BLaER1 treated with 17β-estradiol and CSF1 and Interleukin-3, amounts not matched to agents 10 nM and 100 nM (cell line): ENCODE measurements at regions not wholly inside any gene's neighbourhood (a gene's known extent, or its start where the extent isn't known, plus 50 kb on each side); places are given as distances from the start of the nearest gene placed in this dataset.

ENCODE experiments used
- H3K27ac ChIP-seq, 11 experiments: shearing (Covaris generic); formaldehyde crosslinking; 2 replicates each; pipeline ENCODE4 v1.8.1; 2022
- H3K27me3 ChIP-seq, 11 experiments: shearing (Covaris generic); formaldehyde crosslinking; 2 replicates each; pipeline ENCODE4 v1.8.1; 2022
- H3K36me3 ChIP-seq, 11 experiments: shearing (Covaris generic); formaldehyde crosslinking; 2 replicates each; pipeline ENCODE4 v1.8.1; 2022
- H3K4me1 ChIP-seq, 10 experiments: shearing (Covaris generic); formaldehyde crosslinking; 2 replicates each; pipeline ENCODE4 v1.8.1; 2022
- H3K4me2 ChIP-seq, 11 experiments: shearing (Covaris generic); formaldehyde crosslinking; 2 replicates each; pipeline ENCODE4 v1.8.1; 2022
- H3K4me3 ChIP-seq, 10 experiments: shearing (Covaris generic); formaldehyde crosslinking; 2 replicates each; pipeline ENCODE4 v1.8.1; 2022
- H3K9ac ChIP-seq, 11 experiments: shearing (Covaris generic); formaldehyde crosslinking; 2 replicates each; pipeline ENCODE4 v1.8.1; 2022
- H3K9me3 ChIP-seq, 11 experiments: shearing (Covaris generic); formaldehyde crosslinking; replicated peaks in 1 of 11; 2 replicates each; pipeline ENCODE4 v1.8.1; 2022
- H4K20me1 ChIP-seq, 11 experiments: shearing (Covaris generic); formaldehyde crosslinking; 2 replicates each; pipeline ENCODE4 v1.8.1; 2022
- Cebpa-rat ChIP-seq, 11 experiments: shearing (Covaris generic); IDR thresholded peaks; 2 replicates each; pipeline ENCODE4 v1.8.1; 2022

DNA sequence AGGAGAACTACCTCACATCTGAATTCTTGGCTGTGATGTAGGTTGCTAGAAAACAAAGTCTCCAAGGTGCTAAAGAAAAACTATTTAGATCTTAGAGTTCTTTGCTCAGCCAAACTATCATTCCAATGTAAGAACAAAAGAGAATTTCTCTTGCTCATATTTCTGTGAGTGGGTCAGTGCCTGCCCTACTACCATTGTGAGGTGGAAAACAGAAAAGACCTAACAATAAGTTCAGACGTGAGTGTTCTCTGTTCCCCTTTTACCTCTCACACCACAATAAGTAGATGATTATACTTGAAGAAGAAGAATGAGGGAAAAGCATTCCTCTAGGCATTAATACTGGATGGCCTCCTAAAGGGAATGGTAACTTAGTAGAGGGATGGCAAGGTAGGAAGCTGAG is 187.4 kb upstream of the KITLG start:
- Histone ChIP-seq H3K9me3 (no peaks in the 10 kb centered on the region), H3K36me3 (no peaks in the 10 kb centered on the region), H3K9ac (no peak overlapping the region), H3K4me3 (no peak overlapping the region), H3K4me1 (no peaks in the 10 kb centered on the region), H3K4me2 (no peak overlapping the region), H3K27me3 (no peaks in the 10 kb centered on the region), H4K20me1 (no peaks in the 10 kb centered on the region), H3K27ac (no peak overlapping the region)
- TF ChIP-seq Cebpa-rat (IDR thresholded peaks at IDR 0.05): no peak

DNA sequence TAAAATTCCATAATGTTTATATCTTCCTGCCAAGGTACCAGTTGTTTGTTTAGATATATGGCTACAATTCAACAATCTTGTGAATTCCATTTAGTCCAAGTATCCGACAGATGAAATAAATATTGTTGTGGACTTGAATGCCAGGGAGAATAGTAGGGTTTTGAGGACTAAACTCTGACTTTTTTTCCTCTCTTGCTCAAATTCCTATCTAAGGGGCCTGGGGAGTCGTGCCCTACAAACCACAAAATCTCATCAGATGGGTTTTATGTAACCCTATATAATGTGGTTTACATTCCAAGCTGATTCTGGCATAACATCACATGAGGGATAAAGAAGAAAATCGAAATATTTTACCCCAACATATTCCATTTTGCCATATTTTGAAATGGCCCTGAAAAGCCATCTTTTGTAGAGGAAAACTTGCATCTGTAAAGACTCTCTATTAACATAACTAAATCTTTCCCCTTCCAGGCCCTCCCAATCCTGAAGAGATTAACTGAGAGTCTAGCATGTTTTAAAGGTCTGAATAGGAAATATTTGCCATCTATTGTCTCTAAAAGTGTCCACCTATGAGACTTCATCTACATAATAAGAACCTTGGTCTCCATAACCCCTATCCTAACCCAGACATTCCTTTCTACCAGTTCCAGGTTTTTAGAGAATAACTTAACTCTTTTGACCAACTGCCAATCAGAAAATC is 184.7 kb upstream of the KITLG start:
- no peaks in the 10 kb centered on the region for H3K27me3 ChIP-seq
- no peak for TF ChIP-seq Cebpa-rat (IDR thresholded peaks at IDR 0.05)
- no peaks in the 10 kb centered on the region for H3K4me1 ChIP-seq
- H3K4me2 ChIP-seq: no peak overlapping the region
- H3K9ac ChIP-seq: no peak overlapping the region
- H3K27ac ChIP-seq: no peak overlapping the region
- no peak overlapping the region for H3K4me3 ChIP-seq
- H4K20me1 ChIP-seq: no peaks in the 10 kb centered on the region
- H3K9me3 ChIP-seq: no peaks in the 10 kb centered on the region
- no peaks in the 10 kb centered on the region for H3K36me3 ChIP-seq

DNA sequence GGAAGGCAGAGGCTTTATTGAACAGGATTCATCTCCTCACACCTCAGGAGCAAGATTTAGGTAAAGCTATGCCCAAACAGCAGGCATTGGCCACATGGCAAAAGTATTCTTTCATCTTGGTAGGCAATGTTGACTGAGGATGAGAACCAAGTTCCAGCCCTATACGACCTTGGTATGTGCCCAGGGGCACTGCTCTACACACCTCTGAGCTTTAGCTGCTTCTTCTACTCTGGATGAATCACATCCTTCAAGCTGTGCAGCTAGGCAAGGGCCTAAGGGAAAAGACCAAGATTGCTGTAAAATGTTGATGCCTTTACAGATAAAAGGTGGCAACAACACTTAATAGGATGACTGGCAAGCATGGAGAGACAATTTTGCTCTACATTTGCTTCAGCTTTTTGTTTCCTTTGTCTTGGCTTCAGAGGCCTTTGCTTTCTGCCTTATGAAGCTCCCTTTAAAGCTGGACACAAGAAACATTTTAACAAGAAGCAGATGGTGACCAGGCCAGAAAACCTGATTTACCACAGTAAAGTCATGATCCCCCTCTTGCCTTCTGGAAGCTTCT is 183.3 kb upstream of the KITLG start:
- H3K36me3 ChIP-seq: no peaks in the 10 kb centered on the region
- H3K4me1 ChIP-seq: no peaks in the 10 kb centered on the region
- H3K27me3 ChIP-seq: no peaks in the 10 kb centered on the region
- no peaks in the 10 kb centered on the region for H3K9me3 ChIP-seq
- no peak overlapping the region for H3K4me2 ChIP-seq
- no peak for TF ChIP-seq Cebpa-rat (IDR thresholded peaks at IDR 0.05)
- no peak overlapping the region for H3K27ac ChIP-seq
- H3K4me3 ChIP-seq: no peak overlapping the region
- H3K9ac ChIP-seq: no peak overlapping the region
- no peaks in the 10 kb centered on the region for H4K20me1 ChIP-seq

DNA sequence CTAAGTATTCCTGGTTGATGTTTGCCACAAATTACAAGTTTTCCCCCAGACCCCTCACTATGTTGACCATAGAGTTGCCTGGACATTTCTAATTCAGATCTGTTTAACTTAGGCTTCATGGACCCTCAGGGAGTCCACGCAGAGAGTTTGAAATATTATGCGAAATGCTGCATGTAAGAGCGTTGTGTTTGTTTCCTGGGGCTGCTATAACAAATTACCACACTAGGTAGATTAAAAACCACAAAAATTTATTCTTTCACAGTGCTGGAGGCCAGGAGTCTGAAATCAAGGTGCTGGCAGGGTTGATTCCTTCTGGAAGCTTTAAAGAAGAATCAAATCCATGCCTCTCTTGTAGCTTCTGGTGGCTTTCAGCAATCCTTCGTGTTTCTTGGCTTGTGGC is 177.9 kb upstream of the KITLG start:
- Histone ChIP-seq H3K4me2 (no peak overlapping the region), H3K27ac (no peak overlapping the region), H3K9me3 (no peaks in the 10 kb centered on the region), H3K4me3 (no peak overlapping the region), H3K36me3 (no peaks in the 10 kb centered on the region), H3K9ac (no peak overlapping the region), H3K27me3 (no peaks in the 10 kb centered on the region), H3K4me1 (no peaks in the 10 kb centered on the region), H4K20me1 (no peaks in the 10 kb centered on the region)
- no peak for TF ChIP-seq Cebpa-rat (IDR thresholded peaks at IDR 0.05)

DNA sequence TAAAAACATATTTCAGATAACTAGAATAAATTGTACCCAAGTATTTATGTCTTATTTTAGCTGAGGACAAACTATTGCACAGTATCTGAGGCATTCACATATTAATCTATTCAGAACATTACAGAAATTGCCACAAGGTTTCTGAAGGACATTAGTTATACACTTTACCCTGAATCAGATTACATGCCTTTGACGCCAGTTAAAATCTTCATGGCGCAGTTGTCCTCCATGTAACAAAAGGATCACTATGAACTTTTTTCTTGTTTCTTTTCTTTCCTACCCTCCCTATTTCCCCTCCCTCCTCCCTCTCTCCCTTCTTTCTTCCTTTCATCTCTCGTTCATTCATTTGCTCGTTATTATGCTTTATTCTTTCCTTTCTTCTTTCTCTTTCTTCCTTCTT is 176.6 kb upstream of the KITLG start:
- no peak for TF ChIP-seq Cebpa-rat (IDR thresholded peaks at IDR 0.05)
- H3K36me3 ChIP-seq: no peaks in the 10 kb centered on the region

DNA sequence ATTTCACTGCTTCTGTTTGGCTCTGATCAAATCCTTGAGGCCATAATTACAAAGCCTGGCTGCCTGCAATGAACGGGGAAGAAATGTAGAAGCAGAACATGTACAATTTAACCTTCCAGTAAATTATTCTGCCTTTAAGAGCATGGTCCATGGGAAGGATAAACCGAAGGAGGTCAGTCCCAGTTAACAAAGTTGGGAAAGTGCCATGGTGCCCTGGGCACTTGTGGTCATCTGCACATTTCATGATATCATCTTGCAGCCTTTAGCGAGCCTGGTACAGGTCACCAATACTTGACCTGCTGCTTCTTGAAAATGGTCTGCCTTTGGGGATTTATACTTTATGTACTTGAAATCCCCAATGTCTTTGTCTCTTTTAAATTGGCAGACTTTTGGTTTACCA is 175.9 kb upstream of the KITLG start:
- TF ChIP-seq Cebpa-rat (IDR thresholded peaks at IDR 0.05): no peak
- no peaks in the 10 kb centered on the region for H3K36me3 ChIP-seq
- H3K4me1 ChIP-seq: no peaks in the 10 kb centered on the region
- H3K4me3 ChIP-seq: no peak overlapping the region
- no peak overlapping the region for H3K27ac ChIP-seq
- no peaks in the 10 kb centered on the region for H3K9me3 ChIP-seq
- no peaks in the 10 kb centered on the region for H3K27me3 ChIP-seq
- no peaks in the 10 kb centered on the region for H4K20me1 ChIP-seq
- no peak overlapping the region for H3K4me2 ChIP-seq
- no peak overlapping the region for H3K9ac ChIP-seq

More for the DNA sequence above, 176.6 kb upstream of the KITLG start:
- H3K4me1 ChIP-seq: no peaks in the 10 kb centered on the region
- H3K27ac ChIP-seq: no peak overlapping the region
- no peak overlapping the region for H3K4me2 ChIP-seq
- no peak overlapping the region for H3K4me3 ChIP-seq
- H3K9ac ChIP-seq: no peak overlapping the region
- H3K9me3 ChIP-seq: no peaks in the 10 kb centered on the region
- no peaks in the 10 kb centered on the region for H3K27me3 ChIP-seq
- no peaks in the 10 kb centered on the region for H4K20me1 ChIP-seq

DNA sequence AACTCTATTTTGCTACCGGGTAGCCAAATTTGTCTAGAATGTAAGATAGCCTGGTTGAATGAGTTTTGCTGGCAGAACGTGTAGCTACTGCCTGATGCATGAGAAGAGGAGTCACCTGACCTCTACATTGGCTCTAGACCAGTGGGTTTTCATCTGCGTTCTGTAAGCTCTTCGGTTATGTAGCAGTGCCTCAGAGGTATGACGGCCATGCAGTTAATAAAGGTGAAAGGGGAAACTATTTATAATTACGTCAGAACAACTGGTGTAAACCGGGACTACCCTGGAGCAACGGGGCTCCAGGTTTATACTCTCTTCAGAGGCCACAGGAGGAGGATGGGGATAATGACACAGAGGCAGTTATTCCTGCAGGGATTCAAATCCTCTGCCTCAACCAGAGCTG is 173.4 kb upstream of the KITLG start:
- no peak overlapping the region for H3K4me3 ChIP-seq
- no peaks in the 10 kb centered on the region for H3K9me3 ChIP-seq
- H3K36me3 ChIP-seq: no peaks in the 10 kb centered on the region
- H3K9ac ChIP-seq: no peak overlapping the region
- H3K27me3 ChIP-seq: no peaks in the 10 kb centered on the region
- no peak overlapping the region for H3K27ac ChIP-seq
- H3K4me1 ChIP-seq: no peaks in the 10 kb centered on the region
- H4K20me1 ChIP-seq: no peaks in the 10 kb centered on the region
- TF ChIP-seq Cebpa-rat (IDR thresholded peaks at IDR 0.05): no peak
- no peak overlapping the region for H3K4me2 ChIP-seq

DNA sequence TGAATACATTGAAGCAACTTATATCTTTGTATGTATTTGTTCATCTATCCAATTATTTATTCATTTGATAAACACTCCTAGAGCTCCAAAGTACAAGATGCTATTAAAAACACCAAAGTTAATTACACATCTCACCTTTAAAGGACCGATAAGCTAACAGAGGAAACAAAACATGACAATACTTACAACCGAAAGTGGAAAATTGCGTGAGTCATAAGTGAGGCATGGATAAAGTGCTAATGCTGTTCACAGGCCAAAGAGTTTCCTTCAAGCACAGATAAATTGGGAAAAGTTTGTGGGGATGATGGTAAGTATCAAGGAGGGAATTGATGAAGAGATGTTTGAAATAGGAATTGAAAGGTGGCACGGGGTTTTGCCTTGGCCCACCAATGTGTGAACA is 172.8 kb upstream of the KITLG start:
- no peak overlapping the region for H3K4me2 ChIP-seq
- no peaks in the 10 kb centered on the region for H3K27me3 ChIP-seq
- no peak overlapping the region for H3K27ac ChIP-seq
- H3K4me1 ChIP-seq: no peaks in the 10 kb centered on the region
- H3K36me3 ChIP-seq: no peaks in the 10 kb centered on the region
- no peak overlapping the region for H3K4me3 ChIP-seq
- H3K9me3 ChIP-seq: no peaks in the 10 kb centered on the region
- H3K9ac ChIP-seq: no peak overlapping the region
- no peaks in the 10 kb centered on the region for H4K20me1 ChIP-seq
- no peak for TF ChIP-seq Cebpa-rat (IDR thresholded peaks at IDR 0.05)

DNA sequence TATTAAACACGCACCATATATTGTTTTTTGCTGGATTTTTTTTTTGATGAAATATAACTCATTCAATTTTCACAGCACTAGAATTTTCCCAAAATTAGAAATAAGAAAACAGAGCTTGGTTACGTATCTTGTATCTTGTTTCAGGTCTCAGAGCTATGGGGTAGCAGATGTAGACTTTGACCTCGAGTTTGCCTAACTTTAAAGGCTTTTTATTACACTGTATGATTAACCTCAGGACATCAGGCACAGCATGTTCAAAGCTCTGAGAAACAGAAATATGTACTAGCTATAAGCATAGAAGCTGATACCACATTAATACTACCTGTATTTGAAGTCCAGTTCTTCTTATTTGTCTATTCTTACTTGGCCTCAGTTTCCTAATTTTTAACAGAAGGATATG is 171.9 kb upstream of the KITLG start:
- no peak overlapping the region for H3K4me2 ChIP-seq
- H3K9ac ChIP-seq: no peak overlapping the region
- TF ChIP-seq Cebpa-rat (IDR thresholded peaks at IDR 0.05): no peak
- H3K27ac ChIP-seq: no peak overlapping the region
- H3K36me3 ChIP-seq: no peaks in the 10 kb centered on the region
- H3K9me3 ChIP-seq: no peaks in the 10 kb centered on the region
- no peaks in the 10 kb centered on the region for H3K4me1 ChIP-seq
- no peaks in the 10 kb centered on the region for H3K27me3 ChIP-seq
- H4K20me1 ChIP-seq: no peaks in the 10 kb centered on the region
- no peak overlapping the region for H3K4me3 ChIP-seq

DNA sequence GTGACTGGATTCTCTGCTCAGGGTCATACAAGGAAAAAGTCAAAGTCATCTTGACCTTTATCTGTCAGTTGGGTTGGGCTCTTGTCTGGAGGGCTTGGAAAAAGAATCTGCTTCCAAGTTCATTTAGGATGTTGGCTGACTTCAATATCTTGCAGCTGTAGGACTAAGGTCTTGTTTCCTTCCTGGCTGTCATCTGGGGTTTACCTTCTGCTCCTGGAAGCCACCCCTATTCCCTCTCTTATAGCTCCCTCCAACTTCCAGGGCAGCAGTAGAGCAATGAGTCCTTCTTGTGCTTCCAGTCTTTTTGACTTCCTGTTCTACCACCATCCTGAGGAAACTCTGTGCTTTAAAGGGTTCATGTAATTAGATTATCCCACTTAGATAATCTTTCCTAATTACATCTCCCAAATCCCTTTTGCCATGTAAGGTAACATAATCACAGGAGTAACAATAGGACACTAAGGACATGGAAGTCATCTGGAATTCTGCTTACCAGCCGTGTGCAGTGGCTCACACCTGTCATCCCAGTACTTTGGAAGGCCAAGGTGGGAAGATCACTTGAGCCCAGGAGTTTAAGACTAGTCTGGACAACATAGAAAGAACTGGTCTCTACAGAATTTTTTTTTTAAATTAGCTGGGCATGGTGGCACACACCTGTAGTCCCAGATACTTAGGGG is 170.7 kb upstream of the KITLG start:
- H3K4me1 ChIP-seq: no peaks in the 10 kb centered on the region
- no peak for TF ChIP-seq Cebpa-rat (IDR thresholded peaks at IDR 0.05)
- no peaks in the 10 kb centered on the region for H4K20me1 ChIP-seq
- H3K27me3 ChIP-seq: no peaks in the 10 kb centered on the region
- H3K9me3 ChIP-seq: no peaks in the 10 kb centered on the region
- H3K27ac ChIP-seq: no peak overlapping the region
- H3K36me3 ChIP-seq: no peaks in the 10 kb centered on the region
- H3K4me2 ChIP-seq: no peak overlapping the region
- H3K9ac ChIP-seq: no peak overlapping the region
- H3K4me3 ChIP-seq: no peak overlapping the region
